HL-60 (cell line): ENCODE measurements at regions not wholly inside any gene's neighbourhood (a gene's known extent, or its start where the extent isn't known, plus 50 kb on each side); places are given as distances from the start of the nearest gene placed in this dataset.

ENCODE experiments used
- DNase-seq, 2 experiments: peaks; one replicate each; pipeline ENCODE4 v3.0.0-alpha.2; 2010 to 2020; ENCODE audit warnings: low read depth in 1 of 2, low spot score in 1 of 2
- H3K27ac ChIP-seq: fragments of 250-450 bp; sonication (Bioruptor Pico); replicated peaks from 2 replicates; pipeline ENCODE4 v1.5.1; 2020; ENCODE audit warnings: mild to moderate bottlenecking, moderate library complexity
- H3K27me3 ChIP-seq: fragments of 250-450 bp; sonication (Bioruptor Pico); 2 replicates; pipeline ENCODE4 v1.5.1; 2021; ENCODE audit warnings: mild to moderate bottlenecking, moderate library complexity; ENCODE audit not compliant: insufficient read depth, poor library complexity, severe bottlenecking
- H3K4me3 ChIP-seq: replicated peaks from 2 replicates; pipeline ENCODE4 v1.5.1; 2011; ENCODE audit warnings: mild to moderate bottlenecking, control low read depth, low read length; ENCODE audit not compliant: insufficient read depth
- CTCF ChIP-seq: IDR thresholded peaks from one replicate; pipeline ENCODE4 v1.5.1; 2011; ENCODE audit warnings: low read length, control low read depth, inconsistent platforms; ENCODE audit not compliant: insufficient read depth
- GABPA ChIP-seq: IDR thresholded peaks from 2 replicates; pipeline ENCODE4 v1.6.1; 2012; ENCODE audit warnings: low read depth
- POLR2AphosphoS5 ChIP-seq: IDR thresholded peaks from 2 replicates; pipeline ENCODE4 v1.6.1; 2012; ENCODE audit warnings: low read depth
- REST ChIP-seq: IDR thresholded peaks from 2 replicates; pipeline ENCODE4 v1.6.1; 2012; ENCODE audit warnings: low read depth; ENCODE audit not compliant: insufficient replicate concordance
- SPI1 ChIP-seq: IDR thresholded peaks from 2 replicates; pipeline ENCODE4 v1.6.1; 2012; ENCODE audit warnings: low read depth, mild to moderate bottlenecking, borderline replicate concordance

GRCh38 chr2:181829230-181829629, 62.3 kb upstream of the ITPRID2 start:
- Histone ChIP-seq H3K27me3 (no peaks in the 10 kb centered on the region), H3K4me3 (no peak overlapping the region), H3K27ac (no peak overlapping the region)
- DNase-seq, result no peak
- TF ChIP-seq REST, result no peak
- no peak for TF ChIP-seq CTCF
- TF ChIP-seq SPI1, result no peak
- no peak for TF ChIP-seq GABPA
- TF ChIP-seq POLR2AphosphoS5, result no peak

- TF ChIP-seq CTCF (no peak), GABPA (no peak), SPI1 (no peak), REST (no peak), POLR2AphosphoS5 (no peak)
- no peak for DNase-seq
- no peak overlapping the region for H3K4me3 ChIP-seq
- peaks cover 2% of the 10 kb centered on the region for H3K27me3 ChIP-seq
- H3K27ac ChIP-seq, result no peak overlapping the region
Observed at GRCh38 chr2:181832015-181832414, 59.5 kb upstream of the ITPRID2 start.

- peaks cover 2% of the 10 kb centered on the region for H3K27me3 ChIP-seq
- DNase-seq, result no peak
- H3K27ac ChIP-seq, result no peak overlapping the region
- no peak overlapping the region for H3K4me3 ChIP-seq
- TF ChIP-seq REST (no peak), GABPA (no peak), POLR2AphosphoS5 (no peak), SPI1 (no peak), CTCF (no peak)
Observed at GRCh38 chr2:181836583-181836982, 54.9 kb upstream of the ITPRID2 start.
